Peyer's patch (tissue), 4 donors: ENCODE measurements at regions not wholly inside any gene's neighbourhood (a gene's known extent, or its start where the extent isn't known, plus 50 kb on each side); places are given as distances from the start of the nearest gene placed in this dataset.

Source experiments
- DNase-seq, 3 donors: peaks; one replicate each; pipeline ENCODE4 v3.0.0-alpha.2; 2017 to 2019
- H3K27ac ChIP-seq, 4 donors: fragments of 200-600 bp; sonication (generic); one replicate each; pipeline ENCODE4 v1.5.1; 2016 to 2019
- H3K27me3 ChIP-seq, 2 donors: fragments of 200-600 bp; sonication (generic); one replicate each; pipeline ENCODE4 v1.5.1; 2019
- H3K36me3 ChIP-seq, 3 donors: fragments of 200-600 bp; sonication (generic); one replicate each; pipeline ENCODE4 v1.5.1; 2016 to 2019
- H3K4me1 ChIP-seq, 4 donors: fragments of 200-600 bp; sonication (generic); one replicate each; pipeline ENCODE4 v1.5.1; 2016 to 2019
- H3K4me3 ChIP-seq, 4 donors: fragments of 200-600 bp; sonication (generic); 1 replicate in 3 of 4; 2 replicates in 1 of 4; pipeline ENCODE4 v1.5.1; 2016 to 2019; ENCODE audit warnings: mild to moderate bottlenecking in 1 of 4
- H3K9me3 ChIP-seq, 4 donors: fragments of 200-600 bp; sonication (generic); one replicate each; pipeline ENCODE4 v1.5.1; 2016 to 2019; ENCODE audit warnings: mild to moderate bottlenecking in 1 of 4
- POLR2A ChIP-seq, 2 donors: fragments of 450-650 bp; IDR thresholded peaks; one replicate each; pipeline ENCODE4 v1.5.1; 2017; ENCODE audit warnings: antibody characterized with exemption in 2 of 2, mild to moderate bottlenecking in 2 of 2, moderate library complexity in 2 of 2
- TF ChIP-seq, protein P1 (sequence below), 6 experiments: fragments of 450-650 bp in 4 of 6; fragments of 200-600 bp in 2 of 6; sonication (generic) in 1 of 6; IDR thresholded peaks; one replicate each; pipeline ENCODE4 v1.5.1; 2017 to 2019; ENCODE audit warnings: antibody characterized with exemption in 6 of 6, mild to moderate bottlenecking in 3 of 6, moderate library complexity in 1 of 6

GRCh38 chr22:48551716-48552268 is 1275.9 kb downstream of the BRD1 start:
- Histone ChIP-seq H3K27me3 (no peaks in the 10 kb centered on the region), H3K4me1 (no peaks in the 10 kb centered on the region)
- TF ChIP-seq, protein P1, sequence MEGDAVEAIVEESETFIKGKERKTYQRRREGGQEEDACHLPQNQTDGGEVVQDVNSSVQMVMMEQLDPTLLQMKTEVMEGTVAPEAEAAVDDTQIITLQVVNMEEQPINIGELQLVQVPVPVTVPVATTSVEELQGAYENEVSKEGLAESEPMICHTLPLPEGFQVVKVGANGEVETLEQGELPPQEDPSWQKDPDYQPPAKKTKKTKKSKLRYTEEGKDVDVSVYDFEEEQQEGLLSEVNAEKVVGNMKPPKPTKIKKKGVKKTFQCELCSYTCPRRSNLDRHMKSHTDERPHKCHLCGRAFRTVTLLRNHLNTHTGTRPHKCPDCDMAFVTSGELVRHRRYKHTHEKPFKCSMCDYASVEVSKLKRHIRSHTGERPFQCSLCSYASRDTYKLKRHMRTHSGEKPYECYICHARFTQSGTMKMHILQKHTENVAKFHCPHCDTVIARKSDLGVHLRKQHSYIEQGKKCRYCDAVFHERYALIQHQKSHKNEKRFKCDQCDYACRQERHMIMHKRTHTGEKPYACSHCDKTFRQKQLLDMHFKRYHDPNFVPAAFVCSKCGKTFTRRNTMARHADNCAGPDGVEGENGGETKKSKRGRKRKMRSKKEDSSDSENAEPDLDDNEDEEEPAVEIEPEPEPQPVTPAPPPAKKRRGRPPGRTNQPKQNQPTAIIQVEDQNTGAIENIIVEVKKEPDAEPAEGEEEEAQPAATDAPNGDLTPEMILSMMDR (IDR thresholded peaks at IDR 0.05), result no peak
- no peak for TF ChIP-seq POLR2A (IDR thresholded peaks at IDR 0.05)

DNA sequence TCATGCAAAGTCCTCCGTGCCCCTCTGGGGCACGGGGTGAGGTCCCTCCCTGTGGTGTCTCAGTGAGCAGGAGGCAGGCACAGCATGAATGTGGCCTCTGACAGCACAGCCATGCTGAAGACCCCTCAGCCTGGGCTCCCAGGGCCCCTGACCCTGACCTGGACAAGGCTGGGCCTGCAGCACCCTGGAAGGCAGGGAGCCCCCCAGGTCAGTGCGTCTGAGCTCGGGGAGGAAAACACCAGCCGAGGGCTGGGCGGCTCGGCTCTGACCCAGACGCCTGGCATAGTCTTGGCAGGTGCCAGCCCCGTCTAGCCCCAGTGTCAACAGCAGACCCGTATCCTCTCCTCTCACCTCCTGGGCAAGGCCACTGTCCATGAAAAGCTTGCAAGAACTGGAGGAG is 1276.6 kb downstream of the BRD1 start:
- Histone ChIP-seq H3K9me3 (no peaks in the 10 kb centered on the region), H3K4me3 (no peak overlapping the region), H3K27me3 (no peaks in the 10 kb centered on the region), H3K36me3 (no peaks in the 10 kb centered on the region), H3K27ac (no peak overlapping the region), H3K4me1 (no peaks in the 10 kb centered on the region)
- DNase-seq, result no peak
- TF ChIP-seq, protein P1 (IDR thresholded peaks at IDR 0.05), result no peak
- no peak for TF ChIP-seq POLR2A (IDR thresholded peaks at IDR 0.05)

More at GRCh38 chr22:48551716-48552268, 1275.9 kb downstream of the BRD1 start:
- no peaks in the 10 kb centered on the region for H3K36me3 ChIP-seq
- no peak overlapping the region for H3K4me3 ChIP-seq
- H3K27ac ChIP-seq, result no peak overlapping the region
- DNase-seq, result no peak
- H3K9me3 ChIP-seq, result no peaks in the 10 kb centered on the region

GRCh38 chr22:48548391-48548790 is 1279.3 kb downstream of the BRD1 start:
- Histone ChIP-seq H3K27ac (no peak overlapping the region), H3K9me3 (no peaks in the 10 kb centered on the region), H3K4me1 (no peaks in the 10 kb centered on the region), H3K27me3 (no peaks in the 10 kb centered on the region), H3K4me3 (no peak overlapping the region), H3K36me3 (no peaks in the 10 kb centered on the region)
- TF ChIP-seq, protein P1 (IDR thresholded peaks at IDR 0.05), result no peak
- no peak for TF ChIP-seq POLR2A (IDR thresholded peaks at IDR 0.05)
- DNase-seq, result no peak

DNA sequence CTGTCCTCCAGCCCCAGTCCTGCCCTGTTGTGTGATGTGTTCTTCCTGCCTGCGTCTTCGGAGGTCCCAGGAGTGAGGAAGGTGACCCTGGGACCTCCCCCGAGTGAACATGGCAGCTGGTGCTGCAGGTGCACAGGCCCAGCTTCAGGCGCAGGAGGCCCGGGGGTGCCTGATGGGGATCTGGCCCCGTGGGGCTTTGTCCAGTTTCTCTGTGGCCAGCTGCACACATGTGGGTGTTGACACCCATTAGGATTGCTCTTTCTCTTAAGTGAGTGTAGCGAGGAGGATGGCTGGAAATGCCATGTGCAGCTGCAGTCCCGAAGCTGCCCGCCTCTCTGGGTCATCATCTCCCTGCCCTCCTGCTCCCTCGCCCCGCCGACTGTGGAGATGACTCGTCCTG is 1279.7 kb downstream of the BRD1 start:
- Histone ChIP-seq H3K4me1 (no peaks in the 10 kb centered on the region), H3K4me3 (no peak overlapping the region), H3K27me3 (no peaks in the 10 kb centered on the region), H3K36me3 (no peaks in the 10 kb centered on the region), H3K9me3 (no peaks in the 10 kb centered on the region), H3K27ac (no peak overlapping the region)
- TF ChIP-seq, protein P1 (IDR thresholded peaks at IDR 0.05), result no peak
- DNase-seq, result no peak

DNA sequence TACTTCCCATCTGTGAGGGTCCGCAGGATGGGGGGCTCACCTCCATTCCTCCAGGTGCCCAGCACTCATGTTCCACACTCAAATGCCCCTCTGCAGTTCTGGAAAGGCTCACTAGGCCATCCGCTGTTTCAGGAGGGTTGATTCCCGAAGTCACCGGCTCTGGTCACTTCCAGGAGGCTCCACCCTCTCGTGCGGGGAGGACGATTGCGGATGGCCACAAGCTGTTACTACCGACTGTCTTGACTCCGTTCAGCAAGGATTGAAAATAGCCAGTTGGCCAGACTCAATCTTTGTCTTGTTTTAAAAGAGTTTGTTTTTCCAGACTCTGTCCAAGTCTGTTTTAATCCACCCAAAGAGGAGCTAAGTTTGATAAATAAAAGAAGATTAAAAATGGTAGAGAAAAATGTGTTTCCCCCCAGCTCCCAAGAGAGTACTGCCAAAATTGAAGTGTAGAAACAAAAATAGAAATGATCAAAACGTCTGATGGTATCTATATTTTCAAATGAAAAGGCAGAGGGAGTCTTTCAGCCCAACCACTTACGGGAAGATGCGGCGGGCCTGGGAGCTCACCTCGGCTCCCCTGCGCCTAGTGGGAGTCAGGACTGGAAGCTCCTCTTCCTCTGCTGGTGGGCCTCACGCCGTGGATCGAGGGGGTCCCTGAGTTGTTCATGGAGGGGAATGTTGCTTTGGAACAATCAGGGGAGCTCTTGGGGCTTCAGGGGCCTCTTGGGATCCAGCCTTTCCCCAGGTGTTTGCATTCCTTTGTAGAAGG is 1280.8 kb downstream of the BRD1 start:
- no peaks in the 10 kb centered on the region for H3K27me3 ChIP-seq
- H3K4me1 ChIP-seq, result no peaks in the 10 kb centered on the region
- H3K9me3 ChIP-seq, result no peaks in the 10 kb centered on the region
- H3K27ac ChIP-seq, result no peak overlapping the region
- H3K4me3 ChIP-seq, result no peak overlapping the region
- H3K36me3 ChIP-seq, result no peaks in the 10 kb centered on the region
- no peak for DNase-seq
- TF ChIP-seq, protein P1 (IDR thresholded peaks at IDR 0.05), result no peak
- no peak for TF ChIP-seq POLR2A (IDR thresholded peaks at IDR 0.05)
